ENCODE measurements at regions not wholly inside any gene's neighbourhood (a gene's known extent, or its start where the extent isn't known, plus 50 kb on each side); places are given as distances from the start of the nearest gene placed in this dataset.

GRCh38 chr3:145843561-145843960 is 317.4 kb downstream of the PLOD2 start:
- TF ChIP-seq CTCF (IDR thresholded peaks at IDR 0.05; ENCODE audit: unreplicated experiment): no peak
- no peaks in the 10 kb centered on the region for H3K36me3 Mint-ChIP-seq (ENCODE audit: insufficient read depth)
- no peaks in the 10 kb centered on the region for H3K4me1 Mint-ChIP-seq (ENCODE audit: low read depth)
- no peak overlapping the region for H3K4me3 Mint-ChIP-seq (ENCODE audit: low read depth)
- H3K9me3 Mint-ChIP-seq (ENCODE audit: low read depth): no peaks in the 10 kb centered on the region
- no peak for DNase-seq (ENCODE audit: low spot score, unreplicated experiment)
- H3K27me3 Mint-ChIP-seq: no peaks in the 10 kb centered on the region
- H3K27ac Mint-ChIP-seq: no peak overlapping the region

GRCh38 chr3:145849115-145849514 is 311.9 kb downstream of the PLOD2 start:
- Mint-ChIP-seq H3K4me1 (ENCODE audit: low read depth) (no peaks in the 10 kb centered on the region), H3K9me3 (ENCODE audit: low read depth) (no peaks in the 10 kb centered on the region), H3K27me3 (no peaks in the 10 kb centered on the region), H3K4me3 (ENCODE audit: low read depth) (no peak overlapping the region), H3K27ac (no peak overlapping the region), H3K36me3 (ENCODE audit: insufficient read depth) (no peaks in the 10 kb centered on the region)
- no peak for TF ChIP-seq CTCF (IDR thresholded peaks at IDR 0.05; ENCODE audit: unreplicated experiment)
- no peak for DNase-seq (ENCODE audit: low spot score, unreplicated experiment)

GRCh38 chr3:145854499-145854898 is 306.5 kb downstream of the PLOD2 start:
- Mint-ChIP-seq H3K9me3 (ENCODE audit: low read depth) (no peaks in the 10 kb centered on the region), H3K27ac (no peak overlapping the region), H3K27me3 (no peaks in the 10 kb centered on the region), H3K36me3 (ENCODE audit: insufficient read depth) (no peaks in the 10 kb centered on the region), H3K4me3 (ENCODE audit: low read depth) (no peak overlapping the region), H3K4me1 (ENCODE audit: low read depth) (peaks cover 9% of the 10 kb centered on the region)
- no peak for TF ChIP-seq CTCF (IDR thresholded peaks at IDR 0.05; ENCODE audit: unreplicated experiment)
- DNase-seq (ENCODE audit: low spot score, unreplicated experiment): no peak

GRCh38 chr3:145857956-145858355 is 303.0 kb downstream of the PLOD2 start:
- DNase-seq (ENCODE audit: low spot score, unreplicated experiment): no peak
- Mint-ChIP-seq H3K27ac (no peak overlapping the region), H3K4me3 (ENCODE audit: low read depth) (no peak overlapping the region), H3K36me3 (ENCODE audit: insufficient read depth) (no peaks in the 10 kb centered on the region), H3K27me3 (no peaks in the 10 kb centered on the region), H3K9me3 (ENCODE audit: low read depth) (no peaks in the 10 kb centered on the region), H3K4me1 (ENCODE audit: low read depth) (peaks cover 14% of the 10 kb centered on the region)
- no peak for TF ChIP-seq CTCF (IDR thresholded peaks at IDR 0.05; ENCODE audit: unreplicated experiment)

GRCh38 chr3:145864336-145864735 is 296.6 kb downstream of the PLOD2 start:
- Mint-ChIP-seq H3K27ac (no peak overlapping the region), H3K4me1 (ENCODE audit: low read depth) (peaks cover 7% of the 10 kb centered on the region), H3K36me3 (ENCODE audit: insufficient read depth) (no peaks in the 10 kb centered on the region), H3K9me3 (ENCODE audit: low read depth) (no peaks in the 10 kb centered on the region), H3K4me3 (ENCODE audit: low read depth) (no peak overlapping the region), H3K27me3 (no peaks in the 10 kb centered on the region)
- no peak for TF ChIP-seq CTCF (IDR thresholded peaks at IDR 0.05; ENCODE audit: unreplicated experiment)
- DNase-seq (ENCODE audit: low spot score, unreplicated experiment): no peak

All from progenitor cell of endocrine pancreas (in vitro differentiated cells).